Endodermal cell (in vitro differentiated cells): ENCODE measurements at regions not wholly inside any gene's neighbourhood (a gene's known extent, or its start where the extent isn't known, plus 50 kb on each side); places are given as distances from the start of the nearest gene placed in this dataset.
A peak's percentile ranks its signal among the peaks of the same experiment; 100 is the strongest.

Source experiments
- DNase-seq: peaks from one replicate; pipeline ENCODE4 v3.0.0-alpha.2; 2017
- H3K27ac ChIP-seq: 2 replicates; pipeline ENCODE4 v1.5.1; 2013; ENCODE audit warnings: mild to moderate bottlenecking, low read depth, low read length, moderate library complexity
- H3K27me3 ChIP-seq: 2 replicates; pipeline ENCODE4 v1.6.1; 2013; ENCODE audit warnings: mild to moderate bottlenecking, low read length, moderate library complexity; ENCODE audit not compliant: insufficient read depth, control insufficient read depth, poor library complexity, severe bottlenecking
- H3K36me3 ChIP-seq: 2 replicates; pipeline ENCODE4 v1.7.0; 2013; ENCODE audit warnings: mild to moderate bottlenecking, low read length, moderate library complexity; ENCODE audit not compliant: control insufficient read depth, insufficient read depth
- H3K4me1 ChIP-seq: one replicate; pipeline ENCODE4 v1.7.0; 2013; ENCODE audit warnings: low read length; ENCODE audit not compliant: control insufficient read depth, insufficient read depth
- H3K4me3 ChIP-seq: 2 replicates; pipeline ENCODE4 v1.5.1; 2013; ENCODE audit warnings: mild to moderate bottlenecking, low read length, moderate library complexity
- H3K9ac ChIP-seq: 2 replicates; pipeline ENCODE4 v1.6.1; 2013; ENCODE audit warnings: mild to moderate bottlenecking, low read length, moderate library complexity; ENCODE audit not compliant: poor library complexity, severe bottlenecking; ENCODE audit errors: extremely low read depth
- H3K9me3 ChIP-seq: 2 replicates; pipeline ENCODE4 v1.6.1; 2013; ENCODE audit warnings: mild to moderate bottlenecking, low read length, moderate library complexity; ENCODE audit not compliant: control insufficient read depth
- H3K27ac Mint-ChIP-seq: 2 replicates; pipeline ENCODE4 v1.8.0; 2020; ENCODE audit warnings: mixed read lengths
- H3K27me3 Mint-ChIP-seq: 2 replicates; pipeline ENCODE4 v1.8.0; 2021; ENCODE audit warnings: mild to moderate bottlenecking, mixed read lengths; ENCODE audit not compliant: insufficient read depth
- H3K36me3 Mint-ChIP-seq: 2 replicates; pipeline ENCODE4 v1.8.0; 2020; ENCODE audit warnings: low read depth, mixed read lengths
- H3K4me1 Mint-ChIP-seq: 2 replicates; pipeline ENCODE4 v1.8.0; 2020; ENCODE audit warnings: mixed read lengths
- H3K4me3 Mint-ChIP-seq: 2 replicates; pipeline ENCODE4 v1.8.0; 2020; ENCODE audit warnings: mild to moderate bottlenecking, moderate library complexity, mixed read lengths
- H3K9me3 Mint-ChIP-seq: 2 replicates; pipeline ENCODE4 v1.8.0; 2020; ENCODE audit warnings: mild to moderate bottlenecking, mixed read lengths
- CTCF ChIP-seq: fragments of 200-600 bp; sonication (generic); conservative IDR thresholded peaks from 2 replicates; pipeline ENCODE4 v1.5.0; 2021; ENCODE audit warnings: antibody characterized with exemption, mild to moderate bottlenecking
- WGBS, 2 experiments: methylation state at CpG; one replicate each; pipeline versions ENCODE4 v1.1.5 to v1.1.7; 2013; ENCODE audit warnings: missing lambda C conversion rate in 2 of 2, mixed read lengths in 1 of 2; ENCODE audit not compliant: insufficient coverage in 1 of 2, insufficient read length in 1 of 2; 5-methylcytosine and 5-hydroxymethylcytosine counted together

GRCh38 chr11:19506816-19507486 is 205.7 kb upstream of the NAV2 start:
- no peaks in the 10 kb centered on the region for H3K9me3 Mint-ChIP-seq
- no peak for TF ChIP-seq CTCF
- WGBS, 2 experiments, result 75% methylated on average over 2 of the region's 2 CpGs; no CpG with 5 or more reads in 1 of the 2 experiments
- H3K27me3 Mint-ChIP-seq, result peaks cover 4% of the 10 kb centered on the region
- no peak for DNase-seq
- Histone ChIP-seq H3K9ac (no peak overlapping the region), H3K9me3 (no peaks in the 10 kb centered on the region), H3K27me3 (no peaks in the 10 kb centered on the region), H3K27ac (peak overlapping the region; percentile 19), H3K4me1 (no peaks in the 10 kb centered on the region), H3K36me3 (no peaks in the 10 kb centered on the region), H3K4me3 (no peak overlapping the region)
- H3K4me1 Mint-ChIP-seq, result no peaks in the 10 kb centered on the region
- H3K4me3 Mint-ChIP-seq, result no peak overlapping the region
- no peak overlapping the region for H3K27ac Mint-ChIP-seq
- H3K36me3 Mint-ChIP-seq, result no peaks in the 10 kb centered on the region

- no peak for DNase-seq
- no peaks in the 10 kb centered on the region for H3K4me1 ChIP-seq
- peaks cover 2% of the 10 kb centered on the region for H3K27me3 ChIP-seq
- Mint-ChIP-seq H3K36me3 (no peaks in the 10 kb centered on the region), H3K27ac (no peak overlapping the region), H3K9me3 (no peaks in the 10 kb centered on the region), H3K27me3 (peaks cover 5% of the 10 kb centered on the region), H3K4me3 (no peak overlapping the region), H3K4me1 (no peaks in the 10 kb centered on the region)
- 96 to 100% methylated on average over 3 of the region's 3 CpGs for WGBS, 2 experiments
- H3K4me3 ChIP-seq, result no peak overlapping the region
- H3K9me3 ChIP-seq, result no peaks in the 10 kb centered on the region
- TF ChIP-seq CTCF, result no peak
- no peak overlapping the region for H3K9ac ChIP-seq
- H3K36me3 ChIP-seq, result no peaks in the 10 kb centered on the region
- H3K27ac ChIP-seq, result no peak overlapping the region
These were observed 209.9 kb upstream of the NAV2 start for GRCh38 chr11:19502691-19503253.

- Mint-ChIP-seq H3K36me3 (no peaks in the 10 kb centered on the region), H3K9me3 (no peaks in the 10 kb centered on the region), H3K4me3 (no peak overlapping the region), H3K27ac (no peak overlapping the region), H3K27me3 (peaks cover 5% of the 10 kb centered on the region), H3K4me1 (no peaks in the 10 kb centered on the region)
- Histone ChIP-seq H3K4me1 (no peaks in the 10 kb centered on the region), H3K9ac (no peak overlapping the region), H3K4me3 (no peak overlapping the region), H3K9me3 (peaks cover under 1% of the 10 kb centered on the region), H3K27ac (no peak overlapping the region), H3K36me3 (no peaks in the 10 kb centered on the region), H3K27me3 (peaks cover 4% of the 10 kb centered on the region)
- no peak for TF ChIP-seq CTCF
- 84 to 95% methylated on average over 7 of the region's 7 CpGs for WGBS, 2 experiments
- DNase-seq, result no peak
These were observed 211.0 kb upstream of the NAV2 start for GRCh38 chr11:19501631-19502030.
